GM12878 (cell line): ENCODE measurements at regions not wholly inside any gene's neighbourhood (a gene's known extent, or its start where the extent isn't known, plus 50 kb on each side); places are given as distances from the start of the nearest gene placed in this dataset.

Experiments used
- ATAC-seq: fragments of 200-7000 bp; cut with Tn5 transposase; 3 replicates; pipeline ENCODE4 v1.9.1; 2020; ENCODE audit warnings: mild to moderate bottlenecking, moderate library complexity
- BruUV-seq: library from RNA; stranded (reverse); fragments of 400-500 nt; replicated peaks from 2 replicates; lab custom pipeline; 2021; lab: Mats Ljungman, UMichigan
- CTCF ChIA-PET: fragments of 300-600 bp; sonication (Branson Sonifier 250); formaldehyde crosslinking; extraction: SDS; loops from one replicate; lab custom pipeline; 2021; ENCODE audit warnings: inconsistent platforms; lab: Yijun Ruan, JAX
- POLR2A ChIA-PET: fragments of 350-600 bp; formaldehyde crosslinking; extraction: SDS; loops from one replicate; lab custom pipeline; 2021; ENCODE audit warnings: inconsistent platforms; lab: Charles Lee
- RAD21 ChIA-PET: fragments of 300-600 bp; sonication (Branson Sonifier 250); formaldehyde crosslinking; loops from one replicate; lab custom pipeline; 2023; ENCODE audit warnings: antibody characterized with exemption; ENCODE audit not compliant: unreplicated experiment; lab: Charles Lee
- SMC1A ChIA-PET: fragments of 300-600 bp; sonication (Branson Sonifier 250); formaldehyde crosslinking; loops from one replicate; lab custom pipeline; 2023; ENCODE audit not compliant: unreplicated experiment, uncharacterized antibody; lab: Charles Lee
- DNase-seq: peaks from one replicate; pipeline ENCODE4 v3.0.0-alpha.2; 2011; ENCODE audit warnings: low read depth, low spot score
- FAIRE-seq: peaks from 3 replicates; lab custom pipeline; 2011; peaks lifted over from hg19 to GRCh38; lab: Jason Lieb, UNC
- H2AFZ ChIP-seq: 2 replicates; pipeline ENCODE4 v1.6.0; 2011; ENCODE audit warnings: low read depth, low read length, control low read depth; ENCODE audit not compliant: control insufficient read depth
- H3K27ac ChIP-seq: 2 replicates; pipeline ENCODE4 v1.5.1; 2011; ENCODE audit warnings: control low read depth; ENCODE audit not compliant: control insufficient read depth, insufficient read depth
- H3K27me3 ChIP-seq, 2 experiments: replicated peaks in 1 of 2; 2 replicates each; pipeline versions ENCODE4 v1.6.0 to v1.6.1; 2011; ENCODE audit warnings: low read length in 1 of 2; ENCODE audit not compliant: control insufficient read depth in 2 of 2, insufficient read depth in 2 of 2
- H3K36me3 ChIP-seq, 2 experiments: 2 replicates each; pipeline ENCODE4 v1.5.1; 2011; ENCODE audit warnings: low read length in 1 of 2; ENCODE audit not compliant: control insufficient read depth in 2 of 2, insufficient read depth in 2 of 2
- H3K4me1 ChIP-seq: 2 replicates; pipeline ENCODE4 v1.6.1; 2011; ENCODE audit warnings: mild to moderate bottlenecking, low read length, moderate library complexity, mixed read lengths; ENCODE audit not compliant: control insufficient read depth, insufficient read depth
- H3K4me2 ChIP-seq: 2 replicates; pipeline ENCODE4 v1.6.0; 2011; ENCODE audit warnings: control low read depth; ENCODE audit not compliant: control insufficient read depth, insufficient read depth
- H3K4me3 ChIP-seq: fragments of 200-600 bp; sonication (generic); 2 replicates; pipeline ENCODE4 v1.5.1; 2016
- H3K79me2 ChIP-seq: 2 replicates; pipeline ENCODE4 v1.6.0; 2011; ENCODE audit warnings: low read length; ENCODE audit not compliant: control insufficient read depth, insufficient read depth
- H3K9ac ChIP-seq: 2 replicates; pipeline ENCODE4 v1.8.0; 2011; ENCODE audit warnings: low read length, control low read depth, mixed read lengths; ENCODE audit not compliant: control insufficient read depth, insufficient read depth
- H3K9me3 ChIP-seq: replicated peaks from 3 replicates; pipeline ENCODE4 v1.5.1; 2011; ENCODE audit warnings: mild to moderate bottlenecking, low read length; ENCODE audit not compliant: control insufficient read depth, insufficient read depth
- H4K20me1 ChIP-seq: 2 replicates; pipeline ENCODE4 v1.6.0; 2011; ENCODE audit not compliant: control insufficient read depth, insufficient read depth
- ASH2L ChIP-seq: fragments of 300-600, 200-600 bp; sonication (generic); IDR thresholded peaks from 2 replicates; pipeline ENCODE4 v1.6.1; 2017; ENCODE audit warnings: low read depth, mild to moderate bottlenecking, borderline replicate concordance
- CEBPB ChIP-seq, 2 experiments: fragments of 150-350 bp in 1 of 2; IDR thresholded peaks; 2 replicates each; pipeline ENCODE4 v1.6.1; 2012 to 2014; ENCODE audit warnings: low read depth in 2 of 2, low read length in 2 of 2, borderline replicate concordance in 1 of 2, inconsistent platforms in 1 of 2
- EZH2 ChIP-seq: IDR thresholded peaks from 2 replicates; pipeline ENCODE4 v1.6.1; 2012; ENCODE audit warnings: low read depth, mild to moderate bottlenecking, control low read depth, inconsistent platforms, low read length, borderline replicate concordance; ENCODE audit not compliant: control insufficient read depth
- GATAD2B ChIP-seq: fragments of 450-650 bp; conservative IDR thresholded peaks from 2 replicates; pipeline ENCODE4 v1.6.1; 2017; ENCODE audit warnings: low read depth, mild to moderate bottlenecking, moderate library complexity
- KDM1A ChIP-seq: fragments of 200-600 bp; sonication (generic); IDR thresholded peaks from 2 replicates; pipeline ENCODE4 v1.6.1; 2016; ENCODE audit warnings: borderline replicate concordance
- PAX5 ChIP-seq: IDR thresholded peaks from 2 replicates; pipeline ENCODE4 v1.6.1; 2011; ENCODE audit warnings: low read depth, low read length, borderline replicate concordance
- RCOR1 ChIP-seq: conservative IDR thresholded peaks from 2 replicates; pipeline ENCODE4 v1.6.1; 2012; ENCODE audit warnings: low read depth, low read length, improper control_type of control experiment
- SPI1 ChIP-seq: IDR thresholded peaks from 2 replicates; pipeline ENCODE4 v1.6.1; 2011; ENCODE audit warnings: low read depth, mild to moderate bottlenecking, low read length, moderate library complexity, borderline replicate concordance; ENCODE audit not compliant: insufficient read depth
- WGBS: methylation state at CpG from one replicate; pipeline ENCODE4 v1.1.6; 2016; ENCODE audit warnings: low lambda C conversion rate; ENCODE audit not compliant: insufficient replicate concordance, insufficient coverage; ENCODE audit errors: missing lambda C conversion rate; 5-methylcytosine and 5-hydroxymethylcytosine counted together
- in situ Hi-C: fragments of 300-500 bp; cut with MboI; formaldehyde crosslinking; loops from 9 replicates; pipeline ENCODE4 v1.14.3; 2018; ENCODE audit warnings: mixed read lengths
- intact Hi-C: fragments of 100-400 bp; cut with micrococcal nuclease; formaldehyde crosslinking; loops from one replicate; pipeline ENCODE4 v1.14.2; 2022; ENCODE audit not compliant: unreplicated experiment
- TF ChIP-seq, protein P1 (sequence below): IDR thresholded peaks from 2 replicates; pipeline ENCODE4 v1.6.1; 2012; ENCODE audit warnings: low read depth, low read length, improper control_type of control experiment
- TF ChIP-seq, protein P2 (sequence below): fragments of 450-650 bp; formaldehyde crosslinking; IDR thresholded peaks from 2 replicates; pipeline ENCODE4 v1.5.0; 2022; ENCODE audit warnings: mild to moderate bottlenecking, missing genetic modification characterization

DNA sequence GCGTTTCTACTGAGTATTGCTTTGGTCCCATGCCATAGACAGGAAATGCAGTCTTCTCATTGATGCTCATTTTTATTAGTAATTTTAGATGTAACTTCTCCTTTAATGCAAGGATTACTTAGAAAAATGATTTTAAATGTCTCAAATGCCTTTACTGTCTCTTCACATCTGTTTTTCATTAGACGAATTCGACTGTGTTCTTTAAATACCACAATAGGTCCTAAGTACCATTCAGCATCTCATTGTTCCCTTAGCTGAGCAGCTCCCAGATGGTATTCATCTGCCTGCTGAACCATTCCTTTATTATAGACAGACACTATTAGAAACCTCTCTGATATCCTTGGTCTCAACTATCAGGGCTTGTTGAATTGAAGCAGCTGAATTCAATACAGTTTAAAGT is 113.6 kb downstream of the LSMEM1 start:
- intact Hi-C loops (no loop called here), in situ Hi-C loops (no loop called here)
- H2AFZ ChIP-seq = no peak overlapping the region
- no peak overlapping the region for H3K27ac ChIP-seq
- 75% methylated on average over 3 of the region's 3 CpGs for WGBS
- no peak overlapping the region for H3K4me2 ChIP-seq
- no peaks in the 10 kb centered on the region for H3K27me3 ChIP-seq
- TF ChIP-seq, protein P1, sequence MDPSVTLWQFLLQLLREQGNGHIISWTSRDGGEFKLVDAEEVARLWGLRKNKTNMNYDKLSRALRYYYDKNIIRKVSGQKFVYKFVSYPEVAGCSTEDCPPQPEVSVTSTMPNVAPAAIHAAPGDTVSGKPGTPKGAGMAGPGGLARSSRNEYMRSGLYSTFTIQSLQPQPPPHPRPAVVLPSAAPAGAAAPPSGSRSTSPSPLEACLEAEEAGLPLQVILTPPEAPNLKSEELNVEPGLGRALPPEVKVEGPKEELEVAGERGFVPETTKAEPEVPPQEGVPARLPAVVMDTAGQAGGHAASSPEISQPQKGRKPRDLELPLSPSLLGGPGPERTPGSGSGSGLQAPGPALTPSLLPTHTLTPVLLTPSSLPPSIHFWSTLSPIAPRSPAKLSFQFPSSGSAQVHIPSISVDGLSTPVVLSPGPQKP = no peak
- TF ChIP-seq RCOR1 (no peak), CEBPB (IDR thresholded peaks at IDR 0.05; ENCODE audit: borderline replicate concordance in 1 of 2, low read depth in 2 of 2, low read length in 2 of 2) (no peak), SPI1 (no peak), KDM1A (no peak), GATAD2B (no peak), PAX5 (no peak), EZH2 (no peak), ASH2L (no peak)
- TF ChIP-seq, protein P2, sequence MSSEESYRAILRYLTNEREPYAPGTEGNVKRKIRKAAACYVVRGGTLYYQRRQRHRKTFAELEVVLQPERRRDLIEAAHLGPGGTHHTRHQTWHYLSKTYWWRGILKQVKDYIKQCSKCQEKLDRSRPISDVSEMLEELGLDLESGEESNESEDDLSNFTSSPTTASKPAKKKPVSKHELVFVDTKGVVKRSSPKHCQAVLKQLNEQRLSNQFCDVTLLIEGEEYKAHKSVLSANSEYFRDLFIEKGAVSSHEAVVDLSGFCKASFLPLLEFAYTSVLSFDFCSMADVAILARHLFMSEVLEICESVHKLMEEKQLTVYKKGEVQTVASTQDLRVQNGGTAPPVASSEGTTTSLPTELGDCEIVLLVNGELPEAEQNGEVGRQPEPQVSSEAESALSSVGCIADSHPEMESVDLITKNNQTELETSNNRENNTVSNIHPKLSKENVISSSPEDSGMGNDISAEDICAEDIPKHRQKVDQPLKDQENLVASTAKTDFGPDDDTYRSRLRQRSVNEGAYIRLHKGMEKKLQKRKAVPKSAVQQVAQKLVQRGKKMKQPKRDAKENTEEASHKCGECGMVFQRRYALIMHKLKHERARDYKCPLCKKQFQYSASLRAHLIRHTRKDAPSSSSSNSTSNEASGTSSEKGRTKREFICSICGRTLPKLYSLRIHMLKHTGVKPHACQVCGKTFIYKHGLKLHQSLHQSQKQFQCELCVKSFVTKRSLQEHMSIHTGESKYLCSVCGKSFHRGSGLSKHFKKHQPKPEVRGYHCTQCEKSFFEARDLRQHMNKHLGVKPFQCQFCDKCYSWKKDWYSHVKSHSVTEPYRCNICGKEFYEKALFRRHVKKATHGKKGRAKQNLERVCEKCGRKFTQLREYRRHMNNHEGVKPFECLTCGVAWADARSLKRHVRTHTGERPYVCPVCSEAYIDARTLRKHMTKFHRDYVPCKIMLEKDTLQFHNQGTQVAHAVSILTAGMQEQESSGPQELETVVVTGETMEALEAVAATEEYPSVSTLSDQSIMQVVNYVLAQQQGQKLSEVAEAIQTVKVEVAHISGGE = no peak
- H3K9ac ChIP-seq = no peak overlapping the region
- no peak for ATAC-seq
- SMC1A ChIA-PET = interaction anchor here (0.9 kb wide), 1 partner anchor 13 kb away, joined by 3 read pairs; no protein-coding TSS in a partner anchor
- FAIRE-seq = no peak
- DNase-seq = no peak
- CTCF ChIA-PET = no interaction called here
- H3K36me3 ChIP-seq = no peaks in the 10 kb centered on the region
- RAD21 ChIA-PET = no interaction called here
- no peaks in the 10 kb centered on the region for H3K9me3 ChIP-seq
- no peaks in the 10 kb centered on the region for H3K79me2 ChIP-seq
- no TSS peak for BruUV-seq
- H3K4me1 ChIP-seq = no peaks in the 10 kb centered on the region
- H3K4me3 ChIP-seq = no peak overlapping the region
- no peaks in the 10 kb centered on the region for H4K20me1 ChIP-seq
- POLR2A ChIA-PET = no interaction called here
